ENCODE measurements at regions not wholly inside any gene's neighbourhood (a gene's known extent, or its start where the extent isn't known, plus 50 kb on each side); places are given as distances from the start of the nearest gene placed in this dataset.

DNA sequence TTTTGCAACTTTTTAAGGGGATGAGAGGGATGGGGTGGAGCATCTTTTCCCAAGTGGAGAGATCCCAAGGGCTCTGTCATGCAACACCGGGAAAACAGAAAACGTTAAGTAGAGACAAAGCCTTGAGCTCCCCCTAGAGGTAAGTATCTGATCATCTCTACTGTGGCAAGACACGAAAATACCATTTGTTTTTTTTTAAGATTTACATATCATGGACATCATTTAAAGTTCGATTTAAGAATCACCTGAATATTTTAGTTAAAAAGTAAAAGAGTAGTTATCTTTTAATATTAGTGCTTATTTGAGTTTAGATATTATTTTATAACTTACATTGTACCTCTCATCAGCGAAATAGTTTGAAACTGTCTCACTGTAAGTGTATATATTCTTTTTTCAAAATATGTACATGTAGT, 200.4 kb downstream of the LRRC70 start:
- H4K91ac ChIP-seq (replicated peaks; ENCODE audit: insufficient read length, low read length), result no peak overlapping the region
- CTCF ChIA-PET (ENCODE audit: partially characterized antibody), result interaction anchor here (0.7 to 3.9 kb wide), 23 partner anchors 15 to 611 kb away, joined by 3 to 23 read pairs (median 4); no protein-coding TSS in a partner anchor
- no peak overlapping the region for H3K27ac ChIP-seq (ENCODE audit: low read depth, low read length)
- H3K4me2 ChIP-seq (ENCODE audit: insufficient read depth in 1 of 2, low read depth in 2 of 2, low read length in 2 of 2), result no peak overlapping the region
- H3K23me2 ChIP-seq (ENCODE audit: low read depth, low read length), result no peaks in the 10 kb centered on the region
- no peaks in the 10 kb centered on the region for H3K4me1 ChIP-seq (replicated peaks in 1 of 4; ENCODE audit: control insufficient read depth in 3 of 4, insufficient read depth in 4 of 4, low read length in 3 of 4)
- FAIRE-seq, result peak; percentile 95
- no peaks in the 10 kb centered on the region for H3K79me2 ChIP-seq (ENCODE audit: control insufficient read depth in 1 of 2, insufficient read depth in 2 of 2, low read length in 2 of 2)
- no peak overlapping the region for H3K14ac ChIP-seq (ENCODE audit: insufficient read length)
- no peak overlapping the region for H2BK5ac ChIP-seq (ENCODE audit: low read depth, low read length)
- H2BK12ac ChIP-seq (ENCODE audit: low read depth, low read length), result no peak overlapping the region
- POLR2A ChIA-PET (ENCODE audit: partially characterized antibody), result interaction anchor here (0.6 kb wide), 1 partner anchor 35 kb away, joined by 4 read pairs; no protein-coding TSS in a partner anchor
- H3K23ac ChIP-seq (ENCODE audit: insufficient read length), result no peak overlapping the region
- no peak overlapping the region for H3K9ac ChIP-seq (replicated peaks in 1 of 4; ENCODE audit: extremely low read depth in 1 of 4, low read depth in 3 of 4, low read length in 3 of 4)
- H2AK5ac ChIP-seq (ENCODE audit: low read depth, low read length), result no peak overlapping the region
- H3K4ac ChIP-seq (replicated peaks; ENCODE audit: insufficient read length, low read depth, low read length), result no peak overlapping the region
- H2BK120ac ChIP-seq (replicated peaks; ENCODE audit: low read depth, low read length), result no peak overlapping the region
- H2BK20ac ChIP-seq (ENCODE audit: low read length), result no peak overlapping the region
- H3K27me3 ChIP-seq (replicated peaks in 1 of 4; ENCODE audit: control insufficient read depth in 3 of 4, extremely low read depth in 1 of 4, insufficient read depth in 3 of 4, low read length in 3 of 4), result no peaks in the 10 kb centered on the region
- TF ChIP-seq MAFK (IDR thresholded peaks at IDR 0.05; ENCODE audit: low read depth, low read length) (no peak), TEAD4 (IDR thresholded peaks at IDR 0.05; ENCODE audit: low read depth, low read length) (peak; percentile 74; the same call in 1 of the 2 replicates), BACH1 (IDR thresholded peaks at IDR 0.05; ENCODE audit: low read length) (no peak), RAD21 (IDR thresholded peaks at IDR 0.05 in 1 of 2, conservative IDR thresholded peaks at IDR 0.05 in 1 of 2; ENCODE audit: low read depth in 2 of 2, low read length in 2 of 2) (peak; percentile 82 to 83), CHD2 (IDR thresholded peaks at IDR 0.05; ENCODE audit: low read length) (no peak)
- TF ChIP-seq, protein P1, sequence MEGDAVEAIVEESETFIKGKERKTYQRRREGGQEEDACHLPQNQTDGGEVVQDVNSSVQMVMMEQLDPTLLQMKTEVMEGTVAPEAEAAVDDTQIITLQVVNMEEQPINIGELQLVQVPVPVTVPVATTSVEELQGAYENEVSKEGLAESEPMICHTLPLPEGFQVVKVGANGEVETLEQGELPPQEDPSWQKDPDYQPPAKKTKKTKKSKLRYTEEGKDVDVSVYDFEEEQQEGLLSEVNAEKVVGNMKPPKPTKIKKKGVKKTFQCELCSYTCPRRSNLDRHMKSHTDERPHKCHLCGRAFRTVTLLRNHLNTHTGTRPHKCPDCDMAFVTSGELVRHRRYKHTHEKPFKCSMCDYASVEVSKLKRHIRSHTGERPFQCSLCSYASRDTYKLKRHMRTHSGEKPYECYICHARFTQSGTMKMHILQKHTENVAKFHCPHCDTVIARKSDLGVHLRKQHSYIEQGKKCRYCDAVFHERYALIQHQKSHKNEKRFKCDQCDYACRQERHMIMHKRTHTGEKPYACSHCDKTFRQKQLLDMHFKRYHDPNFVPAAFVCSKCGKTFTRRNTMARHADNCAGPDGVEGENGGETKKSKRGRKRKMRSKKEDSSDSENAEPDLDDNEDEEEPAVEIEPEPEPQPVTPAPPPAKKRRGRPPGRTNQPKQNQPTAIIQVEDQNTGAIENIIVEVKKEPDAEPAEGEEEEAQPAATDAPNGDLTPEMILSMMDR (IDR thresholded peaks at IDR 0.05; ENCODE audit: control extremely low read depth in 1 of 3, insufficient read depth in 1 of 3, low read depth in 1 of 3, low read length in 3 of 3), result peak in 2 of 3 experiments; percentile 62 to 64; a peak in 3 of 4 replicates
- H3K4me3 ChIP-seq (ENCODE audit: extremely low read depth in 1 of 4, insufficient read depth in 2 of 4, low read depth in 3 of 4, low read length in 4 of 4), result no peak overlapping the region
- no peak overlapping the region for H3K56ac ChIP-seq (replicated peaks; ENCODE audit: insufficient read length, low read depth, low read length)
- no peaks in the 10 kb centered on the region for H3K9me3 ChIP-seq (ENCODE audit: insufficient read depth in 2 of 2, low read depth in 1 of 2, low read length in 1 of 2)
- H4K8ac ChIP-seq (ENCODE audit: extremely low read depth, insufficient read depth, low read length), result no peak overlapping the region
- no peaks in the 10 kb centered on the region for H4K20me1 ChIP-seq (replicated peaks in 1 of 2; ENCODE audit: control insufficient read depth in 1 of 2, insufficient read depth in 2 of 2, low read length in 2 of 2)
- H3K36me3 ChIP-seq (ENCODE audit: control insufficient read depth in 2 of 4, insufficient read depth in 4 of 4, low read length in 3 of 4), result no peaks in the 10 kb centered on the region
- 30% methylated on average over 5 of the region's 5 CpGs; no CpG with 5 or more reads in 1 of the 2 experiments for WGBS, 2 experiments (ENCODE audit: extremely low coverage in 1 of 2, insufficient coverage in 1 of 2, insufficient read length in 1 of 2, insufficient replicate concordance in 2 of 2, low coverage in 1 of 2, low lambda C conversion rate in 2 of 2, missing lambda C conversion rate in 1 of 2)
- no peak overlapping the region for H4K5ac ChIP-seq (ENCODE audit: insufficient read length, low read depth, low read length)
- H3K18ac ChIP-seq (ENCODE audit: extremely low read depth, low read length), result no peak overlapping the region
- DNase-seq (ENCODE audit: low read depth in 1 of 2, low spot score in 2 of 2), result no peak
- H2AFZ ChIP-seq (ENCODE audit: low read length), result no peak overlapping the region
- H2BK15ac ChIP-seq (ENCODE audit: low read length), result no peak overlapping the region
- H3K79me1 ChIP-seq (ENCODE audit: low read depth, low read length), result no peaks in the 10 kb centered on the region

Measured in H1 (cell line).